Tibial nerve (tissue), 4 donors: ENCODE measurements at regions not wholly inside any gene's neighbourhood (a gene's known extent, or its start where the extent isn't known, plus 50 kb on each side); places are given as distances from the start of the nearest gene placed in this dataset.
"Not testable (repeated sequence)": the region's sequence is repeated elsewhere in the genome, so short reads cannot be mapped to it uniquely, and the experiment has no call there.

Source experiments
- DNase-seq, 2 donors: peaks; one replicate each; pipeline ENCODE4 v3.0.0-alpha.2; 2019; ENCODE audit warnings: low spot score in 2 of 2
- H3K27ac ChIP-seq, 4 donors: fragments of 200-600 bp; sonication (generic) in 3 of 4; one replicate each; pipeline ENCODE4 v1.5.1; 2017 to 2019; ENCODE audit warnings: mild to moderate bottlenecking in 1 of 4
- H3K27me3 ChIP-seq, 2 donors: fragments of 200-600 bp; sonication (generic) in 1 of 2; one replicate each; pipeline versions ENCODE4 v1.5.1 to v1.6.0; 2017 to 2019
- H3K36me3 ChIP-seq, 3 donors: fragments of 200-600 bp; sonication (generic); one replicate each; pipeline ENCODE4 v1.5.1; 2018 to 2019
- H3K4me1 ChIP-seq, 4 donors: fragments of 200-600 bp; sonication (generic) in 3 of 4; one replicate each; pipeline ENCODE4 v1.5.1; 2017 to 2019
- H3K4me3 ChIP-seq, 4 donors: fragments of 200-600 bp; sonication (generic) in 3 of 4; one replicate each; pipeline ENCODE4 v1.5.1; 2017 to 2019; ENCODE audit warnings: mild to moderate bottlenecking in 1 of 4, moderate library complexity in 1 of 4
- H3K9me3 ChIP-seq, 4 donors: fragments of 200-600 bp; sonication (generic) in 3 of 4; one replicate each; pipeline ENCODE4 v1.5.1; 2017 to 2019
- CTCF ChIP-seq, 5 experiments: fragments of 200-600 bp in 3 of 5; fragments of 450-650 bp in 2 of 5; sonication (generic) in 3 of 5; IDR thresholded peaks; one replicate each; pipeline ENCODE4 v1.5.1; 2016 to 2019; ENCODE audit warnings: antibody characterized with exemption in 5 of 5, mild to moderate bottlenecking in 3 of 5, moderate library complexity in 2 of 5
- EP300 ChIP-seq, 2 donors: sonication (generic); formaldehyde crosslinking; IDR thresholded peaks; one replicate each; pipeline ENCODE4 v1.6.1; 2017; ENCODE audit warnings: antibody characterized with exemption in 2 of 2, mild to moderate bottlenecking in 1 of 2
- POLR2A ChIP-seq, 2 donors: fragments of 450-650 bp; IDR thresholded peaks; one replicate each; pipeline ENCODE4 v1.6.1; 2017; ENCODE audit warnings: antibody characterized with exemption in 2 of 2, mild to moderate bottlenecking in 2 of 2, moderate library complexity in 2 of 2
- WGBS, 2 donors: methylation state at CpG; one replicate each; pipeline ENCODE4 v1.1.5; 2018; 5-methylcytosine and 5-hydroxymethylcytosine counted together

- no peak overlapping the region for H3K4me3 ChIP-seq
- no peaks in the 10 kb centered on the region for H3K4me1 ChIP-seq
- H3K36me3 ChIP-seq = no peaks in the 10 kb centered on the region
- TF ChIP-seq CTCF (IDR thresholded peaks at IDR 0.05) = no peak
- TF ChIP-seq EP300 (IDR thresholded peaks at IDR 0.05) = no peak
- no peak for TF ChIP-seq POLR2A (IDR thresholded peaks at IDR 0.05)
- H3K27me3 ChIP-seq = no peaks in the 10 kb centered on the region
- H3K9me3 ChIP-seq = peaks cover 0 to 14% (median 0%) of the 10 kb centered on the region in 4 donors
- no peak overlapping the region for H3K27ac ChIP-seq
- no peak for DNase-seq
- WGBS, 2 donors = 58 to 59% methylated on average over 3 of the region's 3 CpGs
These were observed 448.7 kb upstream of the MYT1L start for GRCh38 chr2:2779727-2780126.

GRCh38 chr2:2777876-2778275, 446.8 kb upstream of the MYT1L start:
- 96 to 98% methylated on average over 2 of the region's 2 CpGs for WGBS, 2 donors
- no peak for DNase-seq
- no peak overlapping the region for H3K4me3 ChIP-seq
- no peak overlapping the region for H3K27ac ChIP-seq
- H3K27me3 ChIP-seq = no peaks in the 10 kb centered on the region
- no peaks in the 10 kb centered on the region for H3K36me3 ChIP-seq
- TF ChIP-seq POLR2A (IDR thresholded peaks at IDR 0.05) = no peak
- no peak for TF ChIP-seq CTCF (IDR thresholded peaks at IDR 0.05)
- no peak for TF ChIP-seq EP300 (IDR thresholded peaks at IDR 0.05)
- H3K4me1 ChIP-seq = no peaks in the 10 kb centered on the region
- H3K9me3 ChIP-seq = peaks cover 0 to 14% (median 0%) of the 10 kb centered on the region in 4 donors

GRCh38 chr2:2777213-2777612, 446.1 kb upstream of the MYT1L start:
- no peaks in the 10 kb centered on the region for H3K36me3 ChIP-seq
- no peak overlapping the region for H3K4me3 ChIP-seq
- H3K27ac ChIP-seq = no peak overlapping the region
- no peaks in the 10 kb centered on the region for H3K4me1 ChIP-seq
- H3K27me3 ChIP-seq = no peaks in the 10 kb centered on the region
- DNase-seq = no peak
- TF ChIP-seq POLR2A (IDR thresholded peaks at IDR 0.05) = no peak
- TF ChIP-seq CTCF (IDR thresholded peaks at IDR 0.05) = no peak
- TF ChIP-seq EP300 (IDR thresholded peaks at IDR 0.05) = no peak
- H3K9me3 ChIP-seq = peaks cover 0 to 14% (median 0%) of the 10 kb centered on the region in 4 donors
- 76 to 80% methylated on average over 2 of the region's 2 CpGs for WGBS, 2 donors

GRCh38 chr2:2775018-2775417, 443.9 kb upstream of the MYT1L start:
- no peak overlapping the region for H3K27ac ChIP-seq
- no peaks in the 10 kb centered on the region for H3K36me3 ChIP-seq
- no peaks in the 10 kb centered on the region for H3K4me1 ChIP-seq
- H3K27me3 ChIP-seq = no peaks in the 10 kb centered on the region
- H3K9me3 ChIP-seq = peaks cover 0 to 9% (median 0%) of the 10 kb centered on the region in 4 donors
- H3K4me3 ChIP-seq = no peak overlapping the region
- TF ChIP-seq CTCF (IDR thresholded peaks at IDR 0.05) = no peak
- no peak for TF ChIP-seq POLR2A (IDR thresholded peaks at IDR 0.05)
- 59 to 63% methylated on average over 2 of the region's 2 CpGs for WGBS, 2 donors
- no peak for DNase-seq

- WGBS, 2 donors = 79 to 87% methylated on average over 8 of the region's 8 CpGs
- no peak for DNase-seq
- Histone ChIP-seq H3K4me1 (no peaks in the 10 kb centered on the region), H3K9me3 (peaks cover 0 to 7% (median 0%) of the 10 kb centered on the region in 4 donors), H3K27ac (no peak overlapping the region), H3K27me3 (no peaks in the 10 kb centered on the region), H3K36me3 (no peaks in the 10 kb centered on the region), H3K4me3 (no peak overlapping the region)
- TF ChIP-seq EP300 (IDR thresholded peaks at IDR 0.05) = no peak
- TF ChIP-seq CTCF (IDR thresholded peaks at IDR 0.05) = no peak
These were observed 442.6 kb upstream of the MYT1L start for GRCh38 chr2:2773692-2774091.

GRCh38 chr2:2773080-2773479, 442.0 kb upstream of the MYT1L start:
- H3K4me1 ChIP-seq, H3K27me3 ChIP-seq, H3K9me3 ChIP-seq, DNase-seq, H3K36me3 ChIP-seq, H3K27ac ChIP-seq, H3K4me3 ChIP-seq: not testable (repeated sequence)
- 82 to 85% methylated on average over 11 of the region's 11 CpGs for WGBS, 2 donors
